IPS DF 4.7 (cell line): ENCODE measurements at regions not wholly inside any gene's neighbourhood (a gene's known extent, or its start where the extent isn't known, plus 50 kb on each side); places are given as distances from the start of the nearest gene placed in this dataset.

ENCODE experiments used
- DNase-seq: peaks from one replicate; pipeline ENCODE4 v3.0.0-alpha.2; 2013; ENCODE audit warnings: low spot score; ENCODE audit errors: extremely low read depth

- DNase-seq = no peak
These were observed 173.3 kb upstream of the PIEZO2 start for GRCh38 chr18:11322716-11323115.

GRCh38 chr18:11322006-11322405 is 172.6 kb upstream of the PIEZO2 start:
- no peak for DNase-seq

GRCh38 chr18:11320986-11321385 is 171.6 kb upstream of the PIEZO2 start:
- no peak for DNase-seq

GRCh38 chr18:11316546-11316945 is 167.2 kb upstream of the PIEZO2 start:
- no peak for DNase-seq

GRCh38 chr18:11310476-11311086 is 161.2 kb upstream of the PIEZO2 start:
- peak; percentile 36 for DNase-seq

- no peak for DNase-seq
These were observed 159.8 kb upstream of the PIEZO2 start for GRCh38 chr18:11309172-11309571.

- no peak for DNase-seq
These were observed 159.1 kb upstream of the PIEZO2 start for GRCh38 chr18:11308499-11308898.

- DNase-seq = no peak
These were observed 158.3 kb upstream of the PIEZO2 start for GRCh38 chr18:11307716-11308115.

GRCh38 chr18:11305507-11305906 is 156.1 kb upstream of the PIEZO2 start:
- no peak for DNase-seq

GRCh38 chr18:11304928-11305327 is 155.6 kb upstream of the PIEZO2 start:
- no peak for DNase-seq

GRCh38 chr18:11296946-11297345 is 147.6 kb upstream of the PIEZO2 start:
- DNase-seq = no peak

GRCh38 chr18:11293794-11294193 is 144.4 kb upstream of the PIEZO2 start:
- no peak for DNase-seq

- no peak for DNase-seq
These were observed 141.4 kb upstream of the PIEZO2 start for GRCh38 chr18:11290786-11291185.

- DNase-seq = no peak
These were observed 139.9 kb upstream of the PIEZO2 start for GRCh38 chr18:11289248-11289647.

- no peak for DNase-seq
These were observed 139.0 kb upstream of the PIEZO2 start for GRCh38 chr18:11288401-11288800.

- DNase-seq = no peak
These were observed 137.1 kb upstream of the PIEZO2 start for GRCh38 chr18:11286431-11286830.

GRCh38 chr18:11284811-11285210 is 135.4 kb upstream of the PIEZO2 start:
- DNase-seq = no peak

- DNase-seq = no peak
These were observed 135.0 kb upstream of the PIEZO2 start for GRCh38 chr18:11284349-11284748.

- DNase-seq = no peak
These were observed 134.3 kb upstream of the PIEZO2 start for GRCh38 chr18:11283479-11284161.

- DNase-seq = no peak
These were observed 130.1 kb upstream of the PIEZO2 start for GRCh38 chr18:11279461-11279860.

GRCh38 chr18:11276678-11277077 is 127.3 kb upstream of the PIEZO2 start:
- no peak for DNase-seq

GRCh38 chr18:11274144-11274794 is 124.9 kb upstream of the PIEZO2 start:
- no peak for DNase-seq

GRCh38 chr18:11272516-11272915 is 123.1 kb upstream of the PIEZO2 start:
- DNase-seq = no peak
